H1 (cell line): ENCODE measurements at regions not wholly inside any gene's neighbourhood (a gene's known extent, or its start where the extent isn't known, plus 50 kb on each side); places are given as distances from the start of the nearest gene placed in this dataset.

Experiments used
- CTCF ChIA-PET: fragments of 300-600 bp; sonication (Branson Sonifier 250); formaldehyde crosslinking; loops from one replicate; lab custom pipeline; 2021; ENCODE audit not compliant: partially characterized antibody; lab: Charles Lee
- POLR2A ChIA-PET: fragments of 300-600 bp; sonication (Branson Sonifier 250); formaldehyde crosslinking; loops from one replicate; lab custom pipeline; 2021; ENCODE audit warnings: inconsistent platforms; ENCODE audit not compliant: partially characterized antibody; lab: Charles Lee
- DNase-seq, 2 experiments: peaks; one replicate each; pipeline versions ENCODE4 v3.0.0 to v3.0.0-alpha.2; 2010 to 2022; ENCODE audit warnings: low spot score in 2 of 2, low read depth in 1 of 2, mixed read lengths in 1 of 2
- FAIRE-seq: peaks from 2 replicates; lab custom pipeline; 2011; peaks lifted over from hg19 to GRCh38; lab: Jason Lieb, UNC
- H2AFZ ChIP-seq: 2 replicates; pipeline ENCODE4 v1.8.1; 2012; ENCODE audit warnings: low read length, inconsistent platforms
- H2AK5ac ChIP-seq: 2 replicates; pipeline ENCODE4 v1.6.1; 2013; ENCODE audit warnings: low read depth, low read length
- H2BK120ac ChIP-seq: replicated peaks from 2 replicates; pipeline ENCODE3; 2013; ENCODE audit warnings: low read depth, low read length, inconsistent platforms
- H2BK12ac ChIP-seq: 2 replicates; pipeline ENCODE4 v1.6.1; 2013; ENCODE audit warnings: low read depth, low read length
- H2BK15ac ChIP-seq: 2 replicates; pipeline ENCODE4 v1.6.1; 2013; ENCODE audit warnings: low read length
- H2BK20ac ChIP-seq: 2 replicates; pipeline ENCODE4 v1.6.1; 2013; ENCODE audit warnings: low read length
- H2BK5ac ChIP-seq: 2 replicates; pipeline ENCODE4 v1.6.1; 2013; ENCODE audit warnings: low read depth, low read length
- H3K14ac ChIP-seq: 2 replicates; pipeline ENCODE4 v1.6.1; 2013; ENCODE audit warnings: inconsistent platforms; ENCODE audit not compliant: insufficient read length
- H3K18ac ChIP-seq: 2 replicates; pipeline ENCODE4 v1.6.1; 2013; ENCODE audit warnings: low read length; ENCODE audit errors: extremely low read depth
- H3K23ac ChIP-seq: 2 replicates; pipeline ENCODE4 v1.6.1; 2013; ENCODE audit warnings: inconsistent platforms; ENCODE audit not compliant: insufficient read length
- H3K23me2 ChIP-seq: 2 replicates; pipeline ENCODE4 v1.6.1; 2013; ENCODE audit warnings: low read depth, low read length
- H3K27ac ChIP-seq: 2 replicates; pipeline ENCODE4 v1.6.1; 2011; ENCODE audit warnings: low read depth, low read length, inconsistent platforms
- H3K27me3 ChIP-seq, 4 experiments: replicated peaks in 1 of 4; 1 replicate in 1 of 4; 2 replicates in 3 of 4; pipeline versions ENCODE4 v1.6.1 to v1.8.1; 2011 to 2013; ENCODE audit warnings: low read length in 3 of 4, mild to moderate bottlenecking in 3 of 4, inconsistent platforms in 2 of 4, mixed read lengths in 2 of 4, moderate library complexity in 1 of 4; ENCODE audit not compliant: control insufficient read depth in 3 of 4, insufficient read depth in 3 of 4; ENCODE audit errors: extremely low read depth in 1 of 4
- H3K36me3 ChIP-seq, 4 experiments: 2 replicates each; pipeline versions ENCODE4 v1.6.1 to v1.8.1; 2011 to 2013; ENCODE audit warnings: mild to moderate bottlenecking in 4 of 4, low read length in 3 of 4, moderate library complexity in 2 of 4, control low read depth in 1 of 4, inconsistent platforms in 1 of 4; ENCODE audit not compliant: insufficient read depth in 4 of 4, control insufficient read depth in 2 of 4
- H3K4ac ChIP-seq: replicated peaks from 2 replicates; pipeline ENCODE3; 2013; ENCODE audit warnings: low read length, low read depth, mixed read lengths, inconsistent platforms; ENCODE audit not compliant: insufficient read length
- H3K4me1 ChIP-seq, 4 experiments: replicated peaks in 1 of 4; 1 replicate in 1 of 4; 2 replicates in 3 of 4; pipeline versions ENCODE4 v1.6.1 to v1.8.1; 2011 to 2013; ENCODE audit warnings: low read length in 3 of 4, inconsistent platforms in 2 of 4, mixed read lengths in 1 of 4; ENCODE audit not compliant: insufficient read depth in 4 of 4, control insufficient read depth in 3 of 4
- H3K4me2 ChIP-seq, 2 experiments: 2 replicates each; pipeline versions ENCODE4 v1.6.1 to v1.8.1; 2011 to 2013; ENCODE audit warnings: low read depth in 2 of 2, low read length in 2 of 2, control low read depth in 1 of 2, inconsistent platforms in 1 of 2, mild to moderate bottlenecking in 1 of 2; ENCODE audit not compliant: insufficient read depth in 1 of 2
- H3K4me3 ChIP-seq, 4 experiments: fragments of 200-600, 300-600 bp in 1 of 4; sonication (generic), shearing (Covaris generic), sonication (Bioruptor Twin) in 1 of 4; 2 replicates each; pipeline versions ENCODE4 v1.5.1 to v1.8.1; 2011 to 2016; ENCODE audit warnings: low read length in 4 of 4, low read depth in 3 of 4, control low read depth in 2 of 4, inconsistent platforms in 2 of 4, mild to moderate bottlenecking in 2 of 4, mixed read lengths in 1 of 4, moderate library complexity in 1 of 4; ENCODE audit not compliant: insufficient read depth in 2 of 4; ENCODE audit errors: extremely low read depth in 1 of 4
- H3K56ac ChIP-seq: replicated peaks from 2 replicates; pipeline ENCODE3; 2013; ENCODE audit warnings: low read depth, mild to moderate bottlenecking, mixed read lengths, low read length, inconsistent platforms; ENCODE audit not compliant: insufficient read length
- H3K79me1 ChIP-seq: 2 replicates; pipeline ENCODE4 v1.6.1; 2013; ENCODE audit warnings: low read depth, low read length, control low read depth
- H3K79me2 ChIP-seq, 2 experiments: 2 replicates each; pipeline versions ENCODE4 v1.6.1 to v1.8.1; 2012 to 2013; ENCODE audit warnings: low read length in 2 of 2, mild to moderate bottlenecking in 2 of 2, inconsistent platforms in 1 of 2; ENCODE audit not compliant: insufficient read depth in 2 of 2, control insufficient read depth in 1 of 2
- H3K9ac ChIP-seq, 4 experiments: replicated peaks in 1 of 4; 1 replicate in 1 of 4; 2 replicates in 3 of 4; pipeline versions ENCODE4 v1.6.1 to v1.8.1; 2011 to 2013; ENCODE audit warnings: low read depth in 3 of 4, low read length in 3 of 4, control low read depth in 2 of 4, mild to moderate bottlenecking in 2 of 4, moderate library complexity in 2 of 4, inconsistent platforms in 1 of 4; ENCODE audit errors: extremely low read depth in 1 of 4
- H3K9me3 ChIP-seq, 2 experiments: 2 replicates each; pipeline versions ENCODE4 v1.6.1 to v1.8.1; 2012 to 2013; ENCODE audit warnings: mild to moderate bottlenecking in 2 of 2, moderate library complexity in 2 of 2, control low read depth in 1 of 2, inconsistent platforms in 1 of 2, low read depth in 1 of 2, low read length in 1 of 2, mixed read lengths in 1 of 2; ENCODE audit not compliant: insufficient read depth in 2 of 2
- H4K20me1 ChIP-seq, 2 experiments: replicated peaks in 1 of 2; 2 replicates each; pipeline versions ENCODE3 to v1.8.1; 2011 to 2013; ENCODE audit warnings: inconsistent platforms in 2 of 2, low read length in 2 of 2, mild to moderate bottlenecking in 1 of 2; ENCODE audit not compliant: insufficient read depth in 2 of 2, control insufficient read depth in 1 of 2
- H4K5ac ChIP-seq: 2 replicates; pipeline ENCODE4 v1.6.1; 2013; ENCODE audit warnings: low read length, low read depth, mixed read lengths, inconsistent platforms; ENCODE audit not compliant: insufficient read length
- H4K8ac ChIP-seq: 2 replicates; pipeline ENCODE4 v1.8.0; 2013; ENCODE audit warnings: mild to moderate bottlenecking, moderate library complexity, low read length, inconsistent platforms; ENCODE audit not compliant: insufficient read depth; ENCODE audit errors: extremely low read depth
- H4K91ac ChIP-seq: replicated peaks from 2 replicates; pipeline ENCODE3; 2013; ENCODE audit warnings: low read length, mixed read lengths, inconsistent platforms; ENCODE audit not compliant: insufficient read length
- BACH1 ChIP-seq: IDR thresholded peaks from 2 replicates; pipeline ENCODE4 v1.6.1; 2012; ENCODE audit warnings: low read length, improper control_type of control experiment
- NRF1 ChIP-seq: IDR thresholded peaks from 2 replicates; pipeline ENCODE4 v1.6.1; 2011; ENCODE audit warnings: mild to moderate bottlenecking, low read depth, low read length, improper control_type of control experiment
- RAD21 ChIP-seq, 2 experiments: IDR thresholded peaks in 1 of 2; conservative IDR thresholded peaks in 1 of 2; 2 replicates each; pipeline ENCODE4 v1.6.1; 2011; ENCODE audit warnings: low read depth in 2 of 2, low read length in 2 of 2, improper control_type of control experiment in 1 of 2, inconsistent platforms in 1 of 2, mild to moderate bottlenecking in 1 of 2, moderate library complexity in 1 of 2
- RXRA ChIP-seq: IDR thresholded peaks from 2 replicates; pipeline ENCODE4 v1.6.1; 2011; ENCODE audit warnings: low read depth, mild to moderate bottlenecking, low read length, moderate library complexity; ENCODE audit not compliant: insufficient read depth
- SIX5 ChIP-seq: IDR thresholded peaks from 2 replicates; pipeline ENCODE4 v1.6.1; 2011; ENCODE audit warnings: mild to moderate bottlenecking, low read depth, low read length
- USF2 ChIP-seq: IDR thresholded peaks from 2 replicates; pipeline ENCODE4 v1.6.1; 2011; ENCODE audit warnings: low read length, improper control_type of control experiment
- WGBS, 2 experiments: shearing (Covaris generic) in 1 of 2; methylation state at CpG; one replicate each; pipeline versions ENCODE4 v1.1.6 to v1.1.7; 2013 to 2015; ENCODE audit warnings: low lambda C conversion rate in 2 of 2, mixed read lengths in 2 of 2, inconsistent platforms in 1 of 2, low coverage in 1 of 2, missing lambda C conversion rate in 1 of 2; ENCODE audit not compliant: insufficient replicate concordance in 2 of 2, insufficient coverage in 1 of 2, insufficient read length in 1 of 2; ENCODE audit errors: extremely low coverage in 1 of 2, missing lambda C conversion rate in 1 of 2; 5-methylcytosine and 5-hydroxymethylcytosine counted together

- CTCF ChIA-PET, result interaction anchor here (1.3 kb wide), 1 partner anchor 22 kb away, joined by 4 read pairs; no protein-coding TSS in a partner anchor
- Histone ChIP-seq H3K18ac (no peak overlapping the region), H2AFZ (no peak overlapping the region), H3K14ac (no peak overlapping the region), H2BK15ac (no peak overlapping the region), H3K9me3 (no peaks in the 10 kb centered on the region), H2AK5ac (no peak overlapping the region), H3K4me1 (peaks cover 0 to 4% (median 0%) of the 10 kb centered on the region in 4 experiments; a peak in 2 of 7 replicates), H3K9ac (no peak overlapping the region), H4K5ac (no peak overlapping the region), H2BK12ac (no peak overlapping the region), H3K36me3 (no peaks in the 10 kb centered on the region), H2BK120ac (no peak overlapping the region), H2BK5ac (no peak overlapping the region), H3K4me3 (no peak overlapping the region), H3K79me1 (no peaks in the 10 kb centered on the region), H3K56ac (no peak overlapping the region), H4K20me1 (no peaks in the 10 kb centered on the region), H3K23ac (no peak overlapping the region), H4K8ac (no peak overlapping the region), H4K91ac (no peak overlapping the region), H3K23me2 (no peaks in the 10 kb centered on the region), H3K79me2 (no peaks in the 10 kb centered on the region), H3K4me2 (no peak overlapping the region), H3K27me3 (no peaks in the 10 kb centered on the region), H3K27ac (no peak overlapping the region), H2BK20ac (no peak overlapping the region), H3K4ac (no peak overlapping the region)
- no peak for FAIRE-seq
- POLR2A ChIA-PET, result no interaction called here
- 82% methylated on average over 4 of the region's 4 CpGs; no CpG with 5 or more reads in 1 of the 2 experiments for WGBS, 2 experiments
- DNase-seq, result no peak
- TF ChIP-seq RXRA, result no peak
- TF ChIP-seq RAD21 (IDR thresholded peaks at IDR 0.05 in 1 of 2, conservative IDR thresholded peaks at IDR 0.05 in 1 of 2; ENCODE audit: low read depth in 2 of 2, low read length in 2 of 2), result no peak
- TF ChIP-seq BACH1, result no peak
- TF ChIP-seq SIX5, result no peak
- TF ChIP-seq USF2, result no peak
- TF ChIP-seq NRF1, result no peak
Measured at GRCh38 chr12:97876780-97877179, 414.2 kb downstream of the RMST start.
